ENCODE measurements at regions not wholly inside any gene's neighbourhood (a gene's known extent, or its start where the extent isn't known, plus 50 kb on each side); places are given as distances from the start of the nearest gene placed in this dataset.

DNA sequence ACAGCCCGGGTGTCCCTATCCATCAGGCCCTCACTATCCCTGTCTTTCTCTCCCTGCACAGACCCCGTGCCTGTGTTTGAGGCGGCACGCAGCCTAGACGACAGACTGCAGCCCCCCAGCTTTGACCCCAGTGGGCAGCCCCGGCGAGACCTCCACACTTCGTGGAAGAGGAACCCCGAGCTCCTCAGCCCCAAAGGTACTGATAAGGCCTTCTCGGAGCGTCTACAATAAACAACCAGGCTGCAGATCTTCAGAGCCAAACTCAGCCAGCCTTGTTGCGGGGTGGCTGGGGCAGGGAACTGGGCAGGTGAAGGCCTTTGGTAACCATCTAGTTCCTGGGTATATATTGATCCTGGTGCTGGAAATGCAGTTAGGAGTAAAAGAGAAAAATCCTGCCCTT is 77.5 kb downstream of the PHETA1 start:
- TF ChIP-seq TOX (CRISPR knock-in tag; IDR thresholded peaks at IDR 0.05; ENCODE audit: borderline replicate concordance): no peak
- TF ChIP-seq BACH2 (CRISPR knock-in tag; IDR thresholded peaks at IDR 0.05; ENCODE audit: borderline replicate concordance): no peak
- TF ChIP-seq, protein P1, sequence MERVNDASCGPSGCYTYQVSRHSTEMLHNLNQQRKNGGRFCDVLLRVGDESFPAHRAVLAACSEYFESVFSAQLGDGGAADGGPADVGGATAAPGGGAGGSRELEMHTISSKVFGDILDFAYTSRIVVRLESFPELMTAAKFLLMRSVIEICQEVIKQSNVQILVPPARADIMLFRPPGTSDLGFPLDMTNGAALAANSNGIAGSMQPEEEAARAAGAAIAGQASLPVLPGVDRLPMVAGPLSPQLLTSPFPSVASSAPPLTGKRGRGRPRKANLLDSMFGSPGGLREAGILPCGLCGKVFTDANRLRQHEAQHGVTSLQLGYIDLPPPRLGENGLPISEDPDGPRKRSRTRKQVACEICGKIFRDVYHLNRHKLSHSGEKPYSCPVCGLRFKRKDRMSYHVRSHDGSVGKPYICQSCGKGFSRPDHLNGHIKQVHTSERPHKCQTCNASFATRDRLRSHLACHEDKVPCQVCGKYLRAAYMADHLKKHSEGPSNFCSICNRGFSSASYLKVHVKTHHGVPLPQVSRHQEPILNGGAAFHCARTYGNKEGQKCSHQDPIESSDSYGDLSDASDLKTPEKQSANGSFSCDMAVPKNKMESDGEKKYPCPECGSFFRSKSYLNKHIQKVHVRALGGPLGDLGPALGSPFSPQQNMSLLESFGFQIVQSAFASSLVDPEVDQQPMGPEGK (CRISPR knock-in tag; IDR thresholded peaks at IDR 0.05; ENCODE audit: borderline replicate concordance): no peak
- TF ChIP-seq RARB (CRISPR knock-in tag; IDR thresholded peaks at IDR 0.05): no peak
- TF ChIP-seq CSDC2 (CRISPR knock-in tag; IDR thresholded peaks at IDR 0.05): no peak
- TF ChIP-seq ZNF70 (CRISPR knock-in tag; IDR thresholded peaks at IDR 0.05): no peak
- TF ChIP-seq ZC3H10 (CRISPR knock-in tag; IDR thresholded peaks at IDR 0.05): no peak
- no peak for TF ChIP-seq ZFP30 (CRISPR knock-in tag; IDR thresholded peaks at IDR 0.05)
- TF ChIP-seq, protein P2, sequence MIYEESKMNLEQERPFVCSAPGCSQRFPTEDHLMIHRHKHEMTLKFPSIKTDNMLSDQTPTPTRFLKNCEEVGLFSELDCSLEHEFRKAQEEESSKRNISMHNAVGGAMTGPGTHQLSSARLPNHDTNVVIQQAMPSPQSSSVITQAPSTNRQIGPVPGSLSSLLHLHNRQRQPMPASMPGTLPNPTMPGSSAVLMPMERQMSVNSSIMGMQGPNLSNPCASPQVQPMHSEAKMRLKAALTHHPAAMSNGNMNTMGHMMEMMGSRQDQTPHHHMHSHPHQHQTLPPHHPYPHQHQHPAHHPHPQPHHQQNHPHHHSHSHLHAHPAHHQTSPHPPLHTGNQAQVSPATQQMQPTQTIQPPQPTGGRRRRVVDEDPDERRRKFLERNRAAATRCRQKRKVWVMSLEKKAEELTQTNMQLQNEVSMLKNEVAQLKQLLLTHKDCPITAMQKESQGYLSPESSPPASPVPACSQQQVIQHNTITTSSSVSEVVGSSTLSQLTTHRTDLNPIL (CRISPR knock-in tag; IDR thresholded peaks at IDR 0.05; ENCODE audit: low read depth): no peak
- no peak for TF ChIP-seq ZNF565 (CRISPR knock-in tag; conservative IDR thresholded peaks at IDR 0.05; ENCODE audit: low read depth)
- TF ChIP-seq ZNF8 (CRISPR knock-in tag; IDR thresholded peaks at IDR 0.05): no peak
- TF ChIP-seq ESRRG (CRISPR knock-in tag; IDR thresholded peaks at IDR 0.05): no peak
- TF ChIP-seq, protein P3, sequence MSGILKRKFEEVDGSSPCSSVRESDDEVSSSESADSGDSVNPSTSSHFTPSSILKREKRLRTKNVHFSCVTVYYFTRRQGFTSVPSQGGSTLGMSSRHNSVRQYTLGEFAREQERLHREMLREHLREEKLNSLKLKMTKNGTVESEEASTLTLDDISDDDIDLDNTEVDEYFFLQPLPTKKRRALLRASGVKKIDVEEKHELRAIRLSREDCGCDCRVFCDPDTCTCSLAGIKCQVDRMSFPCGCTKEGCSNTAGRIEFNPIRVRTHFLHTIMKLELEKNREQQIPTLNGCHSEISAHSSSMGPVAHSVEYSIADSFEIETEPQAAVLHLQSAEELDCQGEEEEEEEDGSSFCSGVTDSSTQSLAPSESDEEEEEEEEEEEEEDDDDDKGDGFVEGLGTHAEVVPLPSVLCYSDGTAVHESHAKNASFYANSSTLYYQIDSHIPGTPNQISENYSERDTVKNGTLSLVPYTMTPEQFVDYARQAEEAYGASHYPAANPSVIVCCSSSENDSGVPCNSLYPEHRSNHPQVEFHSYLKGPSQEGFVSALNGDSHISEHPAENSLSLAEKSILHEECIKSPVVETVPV (CRISPR knock-in tag; IDR thresholded peaks at IDR 0.05): no peak
- ATAC-seq: no peak

DNA sequence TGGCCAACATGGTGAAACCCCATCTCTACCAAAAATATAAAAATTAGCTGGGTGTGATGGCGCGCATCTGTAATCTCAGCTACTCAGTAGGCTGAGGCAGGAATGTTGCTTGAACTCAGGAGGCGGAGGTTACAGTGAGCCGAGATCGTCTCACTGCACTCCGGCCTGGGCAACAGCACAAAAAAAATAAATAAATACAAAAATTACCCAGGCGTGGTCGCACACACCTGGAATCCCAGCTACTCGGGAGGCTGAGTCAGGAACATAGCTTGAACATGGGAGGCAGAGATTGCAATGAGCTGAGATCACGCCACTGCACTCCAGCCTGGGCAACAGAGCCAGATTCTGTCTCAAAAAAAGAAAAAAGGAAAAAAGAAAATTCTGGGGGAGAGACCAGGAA is 80.1 kb downstream of the PHETA1 start:
- ATAC-seq: no peak
- TF ChIP-seq, protein P4, sequence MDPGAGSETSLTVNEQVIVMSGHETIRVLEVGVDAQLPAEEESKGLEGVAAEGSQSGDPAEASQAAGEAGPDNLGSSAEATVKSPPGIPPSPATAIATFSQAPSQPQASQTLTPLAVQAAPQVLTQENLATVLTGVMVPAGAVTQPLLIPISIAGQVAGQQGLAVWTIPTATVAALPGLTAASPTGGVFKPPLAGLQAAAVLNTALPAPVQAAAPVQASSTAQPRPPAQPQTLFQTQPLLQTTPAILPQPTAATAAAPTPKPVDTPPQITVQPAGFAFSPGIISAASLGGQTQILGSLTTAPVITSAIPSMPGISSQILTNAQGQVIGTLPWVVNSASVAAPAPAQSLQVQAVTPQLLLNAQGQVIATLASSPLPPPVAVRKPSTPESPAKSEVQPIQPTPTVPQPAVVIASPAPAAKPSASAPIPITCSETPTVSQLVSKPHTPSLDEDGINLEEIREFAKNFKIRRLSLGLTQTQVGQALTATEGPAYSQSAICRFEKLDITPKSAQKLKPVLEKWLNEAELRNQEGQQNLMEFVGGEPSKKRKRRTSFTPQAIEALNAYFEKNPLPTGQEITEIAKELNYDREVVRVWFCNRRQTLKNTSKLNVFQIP (CRISPR knock-in tag; IDR thresholded peaks at IDR 0.05; ENCODE audit: borderline replicate concordance, low read depth): no peak
- TF ChIP-seq ZFP30 (CRISPR knock-in tag; IDR thresholded peaks at IDR 0.05): no peak
- no peak for TF ChIP-seq PPARA (CRISPR knock-in tag; IDR thresholded peaks at IDR 0.05; ENCODE audit: borderline replicate concordance)
- TF ChIP-seq, protein P2 (CRISPR knock-in tag; IDR thresholded peaks at IDR 0.05; ENCODE audit: low read depth): no peak
- TF ChIP-seq TOX (CRISPR knock-in tag; IDR thresholded peaks at IDR 0.05; ENCODE audit: borderline replicate concordance): no peak
- TF ChIP-seq TCF4 (CRISPR knock-in tag; IDR thresholded peaks at IDR 0.05; ENCODE audit: borderline replicate concordance): no peak
- no peak for TF ChIP-seq ZNF70 (CRISPR knock-in tag; IDR thresholded peaks at IDR 0.05)
- no peak for TF ChIP-seq OSR1 (CRISPR knock-in tag; IDR thresholded peaks at IDR 0.05)
- no peak for TF ChIP-seq ESRRG (CRISPR knock-in tag; IDR thresholded peaks at IDR 0.05)

DNA sequence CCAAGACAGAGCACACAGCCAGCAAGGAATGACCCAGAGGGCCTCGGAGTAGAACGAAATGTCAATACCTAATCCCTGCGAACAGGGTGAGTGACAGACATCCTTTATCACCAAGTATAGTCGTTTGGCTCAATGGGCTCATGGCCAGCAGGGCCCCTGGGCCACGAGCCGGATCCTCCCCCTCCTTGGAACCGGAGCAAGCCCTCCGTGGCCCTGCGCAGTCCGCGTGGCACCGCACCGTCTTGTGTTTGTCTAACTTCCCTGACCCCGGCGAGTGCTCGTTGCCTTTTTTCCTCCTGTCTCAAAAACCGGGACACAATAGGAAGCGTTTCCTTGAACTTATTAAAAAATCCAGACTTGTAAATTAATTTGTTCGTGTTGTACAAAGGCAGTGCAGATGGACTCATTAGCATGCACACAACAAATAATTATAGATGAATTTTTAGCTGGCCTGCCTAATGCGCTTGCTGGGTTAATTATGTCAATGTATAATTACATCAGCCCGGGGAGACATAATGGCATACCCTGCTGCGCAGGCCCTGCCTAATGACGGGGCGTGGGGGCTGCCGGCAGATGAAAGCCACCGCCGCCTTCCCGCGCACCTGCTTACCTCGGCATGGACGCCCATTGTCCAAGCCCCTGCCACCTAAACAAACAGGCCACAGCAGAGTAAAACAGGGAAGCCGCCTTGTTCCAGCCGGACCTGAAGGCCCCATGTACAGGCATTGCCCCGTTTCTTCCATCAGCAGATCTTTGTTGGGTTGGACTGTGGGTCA is 81.6 kb downstream of the PHETA1 start:
- TF ChIP-seq, protein P5, sequence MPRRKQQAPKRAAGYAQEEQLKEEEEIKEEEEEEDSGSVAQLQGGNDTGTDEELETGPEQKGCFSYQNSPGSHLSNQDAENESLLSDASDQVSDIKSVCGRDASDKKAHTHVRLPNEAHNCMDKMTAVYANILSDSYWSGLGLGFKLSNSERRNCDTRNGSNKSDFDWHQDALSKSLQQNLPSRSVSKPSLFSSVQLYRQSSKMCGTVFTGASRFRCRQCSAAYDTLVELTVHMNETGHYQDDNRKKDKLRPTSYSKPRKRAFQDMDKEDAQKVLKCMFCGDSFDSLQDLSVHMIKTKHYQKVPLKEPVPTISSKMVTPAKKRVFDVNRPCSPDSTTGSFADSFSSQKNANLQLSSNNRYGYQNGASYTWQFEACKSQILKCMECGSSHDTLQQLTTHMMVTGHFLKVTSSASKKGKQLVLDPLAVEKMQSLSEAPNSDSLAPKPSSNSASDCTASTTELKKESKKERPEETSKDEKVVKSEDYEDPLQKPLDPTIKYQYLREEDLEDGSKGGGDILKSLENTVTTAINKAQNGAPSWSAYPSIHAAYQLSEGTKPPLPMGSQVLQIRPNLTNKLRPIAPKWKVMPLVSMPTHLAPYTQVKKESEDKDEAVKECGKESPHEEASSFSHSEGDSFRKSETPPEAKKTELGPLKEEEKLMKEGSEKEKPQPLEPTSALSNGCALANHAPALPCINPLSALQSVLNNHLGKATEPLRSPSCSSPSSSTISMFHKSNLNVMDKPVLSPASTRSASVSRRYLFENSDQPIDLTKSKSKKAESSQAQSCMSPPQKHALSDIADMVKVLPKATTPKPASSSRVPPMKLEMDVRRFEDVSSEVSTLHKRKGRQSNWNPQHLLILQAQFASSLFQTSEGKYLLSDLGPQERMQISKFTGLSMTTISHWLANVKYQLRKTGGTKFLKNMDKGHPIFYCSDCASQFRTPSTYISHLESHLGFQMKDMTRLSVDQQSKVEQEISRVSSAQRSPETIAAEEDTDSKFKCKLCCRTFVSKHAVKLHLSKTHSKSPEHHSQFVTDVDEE (CRISPR knock-in tag; IDR thresholded peaks at IDR 0.05): no peak
- TF ChIP-seq OSR1 (CRISPR knock-in tag; IDR thresholded peaks at IDR 0.05): no peak
- no peak for TF ChIP-seq ZNF8 (CRISPR knock-in tag; IDR thresholded peaks at IDR 0.05)
- TF ChIP-seq CSDC2 (CRISPR knock-in tag; IDR thresholded peaks at IDR 0.05): no peak
- TF ChIP-seq ZNF70 (CRISPR knock-in tag; IDR thresholded peaks at IDR 0.05): no peak
- TF ChIP-seq, protein P4 (CRISPR knock-in tag; IDR thresholded peaks at IDR 0.05; ENCODE audit: borderline replicate concordance, low read depth): no peak
- no peak for TF ChIP-seq RARB (CRISPR knock-in tag; IDR thresholded peaks at IDR 0.05)
- no peak for TF ChIP-seq ZNF565 (CRISPR knock-in tag; conservative IDR thresholded peaks at IDR 0.05; ENCODE audit: low read depth)
- TF ChIP-seq, protein P3 (CRISPR knock-in tag; IDR thresholded peaks at IDR 0.05): no peak
- no peak for TF ChIP-seq ZFP30 (CRISPR knock-in tag; IDR thresholded peaks at IDR 0.05)
- TF ChIP-seq SNAI2 (CRISPR knock-in tag; IDR thresholded peaks at IDR 0.05): no peak
- TF ChIP-seq TOX (CRISPR knock-in tag; IDR thresholded peaks at IDR 0.05; ENCODE audit: borderline replicate concordance): no peak
- no peak for TF ChIP-seq GLIS3 (CRISPR knock-in tag; IDR thresholded peaks at IDR 0.05)
- no peak for ATAC-seq
